GM21526 (cell line): ENCODE measurements at regions not wholly inside any gene's neighbourhood (a gene's known extent, or its start where the extent isn't known, plus 50 kb on each side); places are given as distances from the start of the nearest gene placed in this dataset.

Experiments used
- ATAC-seq: cut with Tn5 transposase; IDR thresholded peaks from one replicate; pipeline ENCODE4 v1.9.1; 2021; ENCODE audit warnings: moderate library complexity; ENCODE audit not compliant: unreplicated experiment, low FRiP score

- no peak for ATAC-seq
These were observed 73.4 kb downstream of the FOXD1 start for GRCh38 chr5:73375191-73375545.

- ATAC-seq, result no peak
These were observed 73.9 kb downstream of the FOXD1 start for GRCh38 chr5:73374520-73375190.

GRCh38 chr5:73373814-73374510 lies 74.6 kb downstream of the FOXD1 start:
- ATAC-seq, result no peak

GRCh38 chr5:73370640-73371583 lies 77.7 kb downstream of the FOXD1 start:
- ATAC-seq, result no peak

GRCh38 chr5:73370095-73370494 lies 78.5 kb downstream of the FOXD1 start:
- ATAC-seq, result no peak

GRCh38 chr5:73369278-73369677 lies 79.3 kb downstream of the FOXD1 start:
- no peak for ATAC-seq

- no peak for ATAC-seq
These were observed 80.9 kb downstream of the FOXD1 start for GRCh38 chr5:73367650-73368049.

GRCh38 chr5:73365990-73366667 lies 82.4 kb downstream of the FOXD1 start:
- no peak for ATAC-seq

GRCh38 chr5:73365301-73365853 lies 83.2 kb downstream of the FOXD1 start:
- no peak for ATAC-seq

- no peak for ATAC-seq
These were observed 84.5 kb downstream of the FOXD1 start for GRCh38 chr5:73363911-73364730.

- ATAC-seq, result no peak
These were observed 89.2 kb downstream of the FOXD1 start for GRCh38 chr5:73359395-73359794.

- ATAC-seq, result no peak
These were observed 90.2 kb downstream of the FOXD1 start for GRCh38 chr5:73358366-73358765.

- no peak for ATAC-seq
These were observed 91.0 kb downstream of the FOXD1 start for GRCh38 chr5:73357576-73357975.

- ATAC-seq, result no peak
These were observed 93.5 kb downstream of the FOXD1 start for GRCh38 chr5:73355108-73355507.

GRCh38 chr5:73354406-73354805 lies 94.2 kb downstream of the FOXD1 start:
- ATAC-seq, result no peak

- no peak for ATAC-seq
These were observed 95.8 kb downstream of the FOXD1 start for GRCh38 chr5:73352649-73353230.

GRCh38 chr5:73352243-73352642 lies 96.3 kb downstream of the FOXD1 start:
- ATAC-seq, result no peak

GRCh38 chr5:73351593-73351992 lies 97.0 kb downstream of the FOXD1 start:
- ATAC-seq, result no peak

GRCh38 chr5:73346878-73347408 lies 101.6 kb downstream of the FOXD1 start:
- no peak for ATAC-seq
